T-helper 2 cell treated with Interferon-gamma antibody and Interleukin-4, amounts not matched to agents 5 μg/mL and 100 μg/mL, for 36 hours (primary cell): ENCODE measurements at regions not wholly inside any gene's neighbourhood (a gene's known extent, or its start where the extent isn't known, plus 50 kb on each side); places are given as distances from the start of the nearest gene placed in this dataset.
A peak's percentile ranks its signal among the peaks of the same experiment; 100 is the strongest.

Experiments
- DNase-seq: peaks from one replicate; pipeline ENCODE4 v3.0.0; 2021; ENCODE audit warnings: low spot score
- H3K27ac Mint-ChIP-seq: one replicate; pipeline ENCODE4 v1.8.0; 2021; ENCODE audit warnings: mild to moderate bottlenecking, mixed read lengths
- H3K27me3 Mint-ChIP-seq: one replicate; pipeline ENCODE4 v1.8.0; 2021; ENCODE audit warnings: low read depth, mixed read lengths
- H3K36me3 Mint-ChIP-seq: one replicate; pipeline ENCODE4 v1.8.0; 2021; ENCODE audit warnings: low read depth, mixed read lengths
- H3K4me1 Mint-ChIP-seq: one replicate; pipeline ENCODE4 v1.8.0; 2021; ENCODE audit warnings: low read depth, mixed read lengths
- H3K4me3 Mint-ChIP-seq: one replicate; pipeline ENCODE4 v1.8.0; 2022; ENCODE audit warnings: mild to moderate bottlenecking, moderate library complexity, mixed read lengths
- H3K9me3 Mint-ChIP-seq: one replicate; pipeline ENCODE4 v1.8.0; 2021; ENCODE audit warnings: mixed read lengths

- peaks cover 6% of the 10 kb centered on the region for H3K27me3 Mint-ChIP-seq
- no peak for DNase-seq
- H3K9me3 Mint-ChIP-seq, result no peaks in the 10 kb centered on the region
- H3K27ac Mint-ChIP-seq, result no peak overlapping the region
- no peak overlapping the region for H3K4me3 Mint-ChIP-seq
- no peaks in the 10 kb centered on the region for H3K4me1 Mint-ChIP-seq
- no peaks in the 10 kb centered on the region for H3K36me3 Mint-ChIP-seq
These were observed 171.7 kb upstream of the CELF2 start for GRCh38 chr10:10845826-10846503.

- no peak for DNase-seq
- Mint-ChIP-seq H3K9me3 (no peaks in the 10 kb centered on the region), H3K27me3 (peaks cover 6% of the 10 kb centered on the region), H3K27ac (no peak overlapping the region), H3K4me1 (no peaks in the 10 kb centered on the region), H3K4me3 (no peak overlapping the region), H3K36me3 (no peaks in the 10 kb centered on the region)
These were observed 171.2 kb upstream of the CELF2 start for GRCh38 chr10:10846504-10846900.

GRCh38 chr10:10847387-10847786 lies 170.3 kb upstream of the CELF2 start:
- Mint-ChIP-seq H3K27ac (no peak overlapping the region), H3K27me3 (peaks cover 6% of the 10 kb centered on the region), H3K9me3 (no peaks in the 10 kb centered on the region), H3K36me3 (no peaks in the 10 kb centered on the region), H3K4me1 (no peaks in the 10 kb centered on the region), H3K4me3 (no peak overlapping the region)
- no peak for DNase-seq

- no peaks in the 10 kb centered on the region for H3K4me1 Mint-ChIP-seq
- H3K36me3 Mint-ChIP-seq, result no peaks in the 10 kb centered on the region
- no peak for DNase-seq
- peaks cover 4% of the 10 kb centered on the region for H3K27me3 Mint-ChIP-seq
- no peaks in the 10 kb centered on the region for H3K9me3 Mint-ChIP-seq
- H3K4me3 Mint-ChIP-seq, result no peak overlapping the region
- no peak overlapping the region for H3K27ac Mint-ChIP-seq
These were observed 169.1 kb upstream of the CELF2 start for GRCh38 chr10:10848488-10849111.

GRCh38 chr10:10849306-10849705 lies 168.4 kb upstream of the CELF2 start:
- H3K27me3 Mint-ChIP-seq, result no peaks in the 10 kb centered on the region
- H3K4me1 Mint-ChIP-seq, result no peaks in the 10 kb centered on the region
- no peaks in the 10 kb centered on the region for H3K9me3 Mint-ChIP-seq
- no peak for DNase-seq
- no peak overlapping the region for H3K4me3 Mint-ChIP-seq
- H3K27ac Mint-ChIP-seq, result no peak overlapping the region
- H3K36me3 Mint-ChIP-seq, result no peaks in the 10 kb centered on the region

- H3K36me3 Mint-ChIP-seq, result no peaks in the 10 kb centered on the region
- H3K27ac Mint-ChIP-seq, result no peak overlapping the region
- H3K4me3 Mint-ChIP-seq, result no peak overlapping the region
- no peaks in the 10 kb centered on the region for H3K27me3 Mint-ChIP-seq
- no peaks in the 10 kb centered on the region for H3K9me3 Mint-ChIP-seq
- DNase-seq, result no peak
- H3K4me1 Mint-ChIP-seq, result no peaks in the 10 kb centered on the region
These were observed 167.5 kb upstream of the CELF2 start for GRCh38 chr10:10850214-10850613.

GRCh38 chr10:10852464-10852863 lies 165.2 kb upstream of the CELF2 start:
- H3K27ac Mint-ChIP-seq, result no peak overlapping the region
- no peaks in the 10 kb centered on the region for H3K9me3 Mint-ChIP-seq
- H3K4me1 Mint-ChIP-seq, result no peaks in the 10 kb centered on the region
- no peaks in the 10 kb centered on the region for H3K36me3 Mint-ChIP-seq
- DNase-seq, result no peak
- H3K4me3 Mint-ChIP-seq, result no peak overlapping the region
- peaks cover 4% of the 10 kb centered on the region for H3K27me3 Mint-ChIP-seq

GRCh38 chr10:10853954-10854353 lies 163.7 kb upstream of the CELF2 start:
- peaks cover 4% of the 10 kb centered on the region for H3K27me3 Mint-ChIP-seq
- DNase-seq, result no peak
- no peaks in the 10 kb centered on the region for H3K4me1 Mint-ChIP-seq
- no peaks in the 10 kb centered on the region for H3K36me3 Mint-ChIP-seq
- no peaks in the 10 kb centered on the region for H3K9me3 Mint-ChIP-seq
- no peak overlapping the region for H3K27ac Mint-ChIP-seq
- H3K4me3 Mint-ChIP-seq, result no peak overlapping the region

GRCh38 chr10:10854725-10855124 lies 162.9 kb upstream of the CELF2 start:
- Mint-ChIP-seq H3K9me3 (no peaks in the 10 kb centered on the region), H3K36me3 (no peaks in the 10 kb centered on the region), H3K4me1 (no peaks in the 10 kb centered on the region), H3K27ac (no peak overlapping the region), H3K4me3 (no peak overlapping the region), H3K27me3 (peaks cover 5% of the 10 kb centered on the region)
- DNase-seq, result no peak

GRCh38 chr10:10855151-10855581 lies 162.5 kb upstream of the CELF2 start:
- Mint-ChIP-seq H3K27ac (no peak overlapping the region), H3K9me3 (no peaks in the 10 kb centered on the region), H3K4me3 (no peak overlapping the region), H3K36me3 (no peaks in the 10 kb centered on the region), H3K27me3 (peaks cover 5% of the 10 kb centered on the region), H3K4me1 (no peaks in the 10 kb centered on the region)
- no peak for DNase-seq

GRCh38 chr10:10860455-10860976 lies 157.2 kb upstream of the CELF2 start:
- no peaks in the 10 kb centered on the region for H3K4me1 Mint-ChIP-seq
- H3K27ac Mint-ChIP-seq, result no peak overlapping the region
- peaks cover 5% of the 10 kb centered on the region for H3K27me3 Mint-ChIP-seq
- no peak for DNase-seq
- H3K4me3 Mint-ChIP-seq, result no peak overlapping the region
- no peaks in the 10 kb centered on the region for H3K9me3 Mint-ChIP-seq
- no peaks in the 10 kb centered on the region for H3K36me3 Mint-ChIP-seq

- no peak for DNase-seq
- Mint-ChIP-seq H3K4me3 (no peak overlapping the region), H3K9me3 (peaks cover 4% of the 10 kb centered on the region), H3K27ac (no peak overlapping the region), H3K27me3 (no peaks in the 10 kb centered on the region), H3K4me1 (peaks cover 2% of the 10 kb centered on the region), H3K36me3 (no peaks in the 10 kb centered on the region)
These were observed 152.4 kb upstream of the CELF2 start for GRCh38 chr10:10865303-10865702.

- Mint-ChIP-seq H3K9me3 (peaks cover 4% of the 10 kb centered on the region), H3K4me3 (no peak overlapping the region), H3K27ac (no peak overlapping the region), H3K27me3 (peaks cover 2% of the 10 kb centered on the region), H3K36me3 (no peaks in the 10 kb centered on the region), H3K4me1 (peaks cover 2% of the 10 kb centered on the region)
- no peak for DNase-seq
These were observed 151.8 kb upstream of the CELF2 start for GRCh38 chr10:10865913-10866312.

- Mint-ChIP-seq H3K27me3 (peaks cover 20% of the 10 kb centered on the region), H3K4me3 (no peak overlapping the region), H3K9me3 (peaks cover 4% of the 10 kb centered on the region), H3K4me1 (peaks cover 2% of the 10 kb centered on the region), H3K36me3 (no peaks in the 10 kb centered on the region), H3K27ac (peak overlapping the region; percentile 6)
- DNase-seq, result no peak
These were observed 148.1 kb upstream of the CELF2 start for GRCh38 chr10:10869592-10869991.
